ENCODE measurements at regions not wholly inside any gene's neighbourhood (a gene's known extent, or its start where the extent isn't known, plus 50 kb on each side); places are given as distances from the start of the nearest gene placed in this dataset.
"Not testable (repeated sequence)": the region's sequence is repeated elsewhere in the genome, so short reads cannot be mapped to it uniquely, and the experiment has no call there.

DNA sequence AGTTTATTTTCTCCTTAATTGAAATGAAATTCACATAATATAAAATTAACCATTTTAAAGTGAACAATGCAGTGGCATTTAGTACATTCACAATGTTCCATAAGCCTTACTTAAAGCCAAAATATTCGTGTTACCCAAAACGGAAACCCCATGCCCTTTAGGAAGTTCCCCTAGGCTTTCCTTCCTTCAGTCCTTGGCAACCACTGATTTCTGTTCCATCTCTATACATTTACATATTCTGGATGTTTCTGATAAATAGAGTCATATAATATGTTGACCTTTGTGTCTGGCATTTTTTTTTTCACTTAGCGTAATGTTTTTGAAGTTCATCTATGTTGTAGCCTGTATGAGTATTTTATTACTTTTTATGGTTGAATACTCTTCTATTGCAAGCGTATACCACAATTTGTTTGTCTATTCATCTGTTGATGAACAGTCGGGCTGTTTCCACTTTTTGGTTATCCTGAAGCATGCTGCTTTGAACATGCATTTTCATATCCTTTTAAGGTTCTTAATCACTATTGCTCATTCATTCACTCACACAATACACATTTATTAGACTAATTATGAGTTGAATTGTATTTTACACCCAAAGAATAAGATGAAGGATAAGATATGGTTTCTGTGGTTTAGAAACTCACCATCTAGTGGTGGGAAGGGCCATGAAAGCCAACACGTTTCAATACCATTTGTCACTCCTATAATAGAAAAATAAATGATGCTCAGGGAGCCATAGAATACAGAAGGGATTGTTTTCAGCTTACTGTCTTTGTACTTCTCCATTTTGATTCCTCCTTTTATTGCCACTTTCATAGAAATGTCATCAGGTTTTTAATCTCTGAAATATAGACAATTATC lies 408.2 kb upstream of the CBLB start:
- no peak for DNase-seq

- DNase-seq = no peak
Observed at GRCh38 chr3:106277731-106278130, 408.9 kb upstream of the CBLB start.

- DNase-seq = no peak
Observed at GRCh38 chr3:106281221-106281620, 412.4 kb upstream of the CBLB start.

DNA sequence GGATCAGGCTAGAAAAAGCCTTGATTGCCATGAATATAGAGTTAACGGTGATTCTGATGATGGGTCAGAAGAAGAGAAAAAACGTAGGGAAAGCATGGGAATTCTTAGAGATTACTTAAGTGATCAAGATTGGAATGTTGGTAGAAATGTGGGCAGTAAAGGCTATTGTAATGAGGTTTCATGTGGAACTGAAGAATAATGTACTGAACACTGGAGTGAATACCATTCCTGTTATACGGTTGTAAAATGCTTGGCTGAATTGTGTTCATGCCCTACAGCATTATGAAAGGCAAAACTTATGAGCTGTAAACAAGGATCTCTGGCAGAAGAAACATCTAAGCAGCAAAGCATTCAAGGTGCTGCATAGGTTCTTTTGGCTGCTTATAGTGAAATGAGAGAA lies 414.1 kb upstream of the CBLB start:
- DNase-seq = no peak

- DNase-seq = no peak
Observed at GRCh38 chr3:106288781-106289180, 420.0 kb upstream of the CBLB start.

- no peak for DNase-seq
Observed at GRCh38 chr3:106290304-106290997, 421.6 kb upstream of the CBLB start.

DNA sequence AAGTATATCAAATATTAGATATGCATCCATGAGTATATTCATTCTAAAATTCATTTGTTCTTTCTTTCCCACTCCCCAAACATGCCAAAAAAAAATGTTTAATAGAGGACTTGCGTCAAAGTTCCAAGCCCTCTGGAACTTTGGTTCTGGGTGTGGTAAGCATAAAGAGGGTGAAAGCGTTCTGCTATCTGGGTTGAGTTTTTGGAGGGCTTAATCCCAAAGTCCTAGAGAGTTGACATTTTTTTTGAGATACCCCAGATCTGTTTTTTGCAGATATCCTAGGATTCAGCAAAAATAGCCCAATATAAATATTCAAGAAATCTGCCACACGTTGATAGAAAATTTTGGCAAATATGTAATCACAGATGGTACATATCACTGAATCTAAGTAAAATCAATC lies 424.3 kb upstream of the CBLB start:
- no peak for DNase-seq

GRCh38 chr3:106294121-106294520 lies 425.3 kb upstream of the CBLB start:
- no peak for DNase-seq

- DNase-seq = no peak
Observed at GRCh38 chr3:106296062-106296461, 427.2 kb upstream of the CBLB start.

DNA sequence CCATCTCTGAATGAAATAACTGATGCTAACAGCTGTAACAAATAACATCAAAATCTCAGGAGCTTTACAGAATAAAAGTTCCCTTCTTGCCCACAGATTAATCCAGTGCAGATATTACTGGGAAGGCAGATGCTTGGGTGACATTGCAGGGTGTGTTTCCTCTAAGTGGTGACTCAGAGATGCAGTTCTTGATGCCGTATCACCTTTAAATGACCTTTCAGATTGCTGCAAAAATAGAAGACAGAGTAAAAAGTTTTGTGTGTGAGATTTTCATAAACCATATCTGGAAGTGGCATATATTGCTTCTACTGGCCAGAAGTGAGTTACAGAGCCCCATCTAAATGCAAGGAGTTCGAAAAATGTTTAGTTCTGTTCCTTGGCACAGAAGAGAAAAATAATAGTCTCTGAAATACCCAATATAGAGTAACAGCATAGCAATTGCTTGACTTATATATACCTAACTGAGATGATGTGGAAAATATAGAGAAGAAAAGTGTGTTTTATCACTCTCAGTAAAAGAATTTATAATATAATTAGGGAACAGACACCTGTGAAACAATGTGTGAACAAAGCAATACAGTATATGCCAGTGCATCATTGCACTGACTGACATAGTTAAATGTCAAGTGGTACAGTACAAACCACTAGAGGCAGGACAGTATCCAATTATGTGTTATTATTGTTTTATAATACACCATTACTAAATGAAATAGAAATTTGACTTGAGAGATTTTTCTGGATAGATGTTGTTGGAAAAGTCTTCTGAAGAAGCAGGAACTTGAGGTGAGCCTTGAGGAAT lies 430.7 kb upstream of the CBLB start:
- DNase-seq = no peak

DNA sequence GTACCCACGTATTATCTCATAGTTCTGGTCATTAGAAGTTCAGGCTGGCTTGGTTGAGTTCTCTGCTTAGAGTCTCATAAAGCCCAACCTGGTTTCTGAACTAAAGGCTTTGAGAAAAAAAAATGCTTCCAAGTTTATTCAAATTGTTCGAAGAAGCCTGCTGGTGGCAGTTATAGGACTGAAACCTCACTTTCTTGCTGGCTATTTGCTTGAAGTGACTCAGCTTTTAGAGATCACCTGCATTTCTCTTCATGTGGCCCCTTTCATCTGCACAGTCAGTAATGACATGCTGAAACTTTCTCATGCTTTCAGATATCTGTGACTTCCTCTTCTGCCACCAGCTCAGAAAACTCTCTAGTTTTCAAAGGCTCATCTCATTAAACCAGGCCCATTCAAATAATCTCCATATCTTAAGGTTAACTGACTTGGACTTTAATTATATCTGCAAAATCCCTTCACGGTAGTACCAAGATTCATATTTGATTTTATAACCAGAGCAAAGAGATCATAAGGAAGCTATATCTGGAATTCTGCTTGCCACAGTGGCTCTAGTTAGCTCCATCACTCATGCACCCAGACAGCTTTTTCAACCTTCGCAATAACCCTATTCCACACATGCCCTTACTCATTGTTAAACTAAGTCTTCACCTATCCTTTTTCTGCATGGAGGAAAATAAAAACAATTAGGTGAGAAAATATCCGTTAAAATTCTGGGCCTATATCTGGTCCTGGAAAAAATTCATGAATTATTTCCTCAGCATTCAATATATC lies 433.8 kb upstream of the CBLB start:
- DNase-seq = no peak

- DNase-seq = no peak
Observed at GRCh38 chr3:106303766-106304165, 435.0 kb upstream of the CBLB start.

GRCh38 chr3:106305127-106305526 lies 436.3 kb upstream of the CBLB start:
- DNase-seq = no peak

GRCh38 chr3:106305882-106306435 lies 437.1 kb upstream of the CBLB start:
- DNase-seq = no peak

DNA sequence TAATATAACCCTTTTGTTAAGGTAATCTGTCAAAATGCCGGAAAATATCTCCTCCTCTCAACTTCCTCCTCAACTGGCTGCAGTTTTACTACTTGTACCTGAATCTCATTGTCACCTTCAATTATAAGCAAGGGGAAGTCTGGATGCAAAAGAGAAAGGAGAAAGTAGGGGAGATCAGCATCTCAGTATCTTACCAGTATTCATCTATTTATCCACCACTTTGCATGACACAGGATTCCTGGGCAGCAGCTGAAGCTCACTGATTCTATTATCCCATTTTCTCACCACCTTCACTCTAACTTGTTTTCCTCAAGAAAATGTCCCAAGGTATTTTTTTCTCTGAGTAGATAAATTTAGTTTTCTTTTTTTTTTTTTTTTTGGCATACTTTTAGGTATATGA lies 440.5 kb upstream of the CBLB start:
- no peak for DNase-seq

- DNase-seq = not testable (repeated sequence)
Observed at GRCh38 chr3:106309798-106310197, 441.0 kb upstream of the CBLB start.

DNA sequence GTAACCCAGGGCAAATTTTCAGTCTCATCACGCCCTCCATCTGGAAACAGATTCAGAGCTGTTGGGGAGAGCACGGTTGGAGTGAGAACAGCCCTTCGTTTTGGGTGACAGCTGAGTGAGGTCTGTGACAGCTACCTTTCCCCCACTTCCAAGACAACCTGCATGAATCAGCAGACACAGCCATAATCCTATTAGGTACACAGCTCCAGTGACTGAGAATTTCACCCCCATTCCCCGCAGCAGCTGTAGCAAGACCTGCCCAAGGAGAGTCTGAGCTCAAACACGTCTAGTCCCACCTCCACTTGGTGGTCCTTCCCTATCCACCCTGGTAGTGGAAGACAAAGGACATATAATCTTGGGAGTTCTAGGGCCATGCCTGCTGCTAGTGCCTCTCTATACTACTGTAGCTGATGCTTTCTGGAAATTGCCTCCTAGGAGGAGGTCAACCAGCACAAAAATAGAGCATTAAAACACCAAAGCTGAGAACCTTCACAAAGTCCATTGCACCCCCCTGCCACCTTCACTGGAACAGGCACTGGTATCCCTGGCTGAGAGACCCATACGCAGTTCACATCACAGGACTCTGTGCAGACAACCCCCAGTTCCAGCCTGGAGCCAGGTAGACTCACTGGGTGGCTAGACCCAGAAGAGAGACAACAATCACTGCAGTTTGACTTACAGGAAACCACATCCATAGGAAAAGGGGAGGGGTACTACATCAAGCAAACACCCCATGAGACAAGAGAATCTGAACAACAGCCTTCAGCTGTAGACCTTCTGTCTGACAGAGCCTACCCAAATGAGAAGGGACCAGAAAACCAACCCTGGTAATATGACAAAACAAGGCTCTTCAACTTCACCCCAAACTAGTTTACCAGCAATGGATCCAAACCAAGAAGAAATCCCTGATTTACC lies 448.6 kb upstream of the CBLB start:
- DNase-seq = no peak

- DNase-seq = not testable (repeated sequence)
Observed at GRCh38 chr3:106321438-106321837, 452.6 kb upstream of the CBLB start.

- DNase-seq = no peak
Observed at GRCh38 chr3:106323586-106323985, 454.8 kb upstream of the CBLB start.

- no peak for DNase-seq
Observed at GRCh38 chr3:106326941-106327695, 458.3 kb upstream of the CBLB start.

DNA sequence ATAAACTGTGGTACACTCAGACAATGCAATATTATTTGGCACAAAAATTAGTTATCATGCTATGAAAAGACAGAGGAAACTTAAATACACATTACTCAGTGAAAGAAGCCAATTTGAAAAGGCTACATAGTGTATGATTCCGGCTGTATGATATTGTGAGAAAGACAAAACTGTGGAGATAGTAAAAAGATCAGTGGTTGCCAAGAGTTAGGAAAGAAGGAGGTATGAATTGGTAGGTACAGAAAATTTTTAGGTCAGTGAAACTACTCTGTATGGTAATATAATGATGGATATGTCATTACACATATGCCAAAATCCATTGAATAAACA lies 458.8 kb upstream of the CBLB start:
- no peak for DNase-seq
